ENCODE measurements at regions not wholly inside any gene's neighbourhood (a gene's known extent, or its start where the extent isn't known, plus 50 kb on each side); places are given as distances from the start of the nearest gene placed in this dataset.

DNA sequence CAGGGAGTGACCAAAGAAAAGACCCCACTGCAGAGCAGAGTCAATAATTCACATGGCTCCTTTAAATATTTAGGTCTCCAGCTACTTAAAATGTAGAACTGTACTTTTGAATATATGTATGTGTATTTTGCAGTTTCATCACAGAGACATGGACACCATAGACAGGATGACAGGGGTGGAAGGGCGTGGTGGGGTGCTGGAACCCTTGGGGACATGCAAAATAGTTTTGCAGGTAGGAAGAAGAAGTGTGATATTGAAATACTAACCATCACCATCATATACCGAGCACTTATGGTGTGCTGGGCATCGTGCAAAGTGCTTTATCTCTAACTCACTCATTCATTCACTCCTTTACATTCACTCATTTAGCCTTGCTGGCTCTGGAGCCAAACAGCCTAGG lies 72.5 kb upstream of the IGSF21 start:
- TF ChIP-seq, protein P1, sequence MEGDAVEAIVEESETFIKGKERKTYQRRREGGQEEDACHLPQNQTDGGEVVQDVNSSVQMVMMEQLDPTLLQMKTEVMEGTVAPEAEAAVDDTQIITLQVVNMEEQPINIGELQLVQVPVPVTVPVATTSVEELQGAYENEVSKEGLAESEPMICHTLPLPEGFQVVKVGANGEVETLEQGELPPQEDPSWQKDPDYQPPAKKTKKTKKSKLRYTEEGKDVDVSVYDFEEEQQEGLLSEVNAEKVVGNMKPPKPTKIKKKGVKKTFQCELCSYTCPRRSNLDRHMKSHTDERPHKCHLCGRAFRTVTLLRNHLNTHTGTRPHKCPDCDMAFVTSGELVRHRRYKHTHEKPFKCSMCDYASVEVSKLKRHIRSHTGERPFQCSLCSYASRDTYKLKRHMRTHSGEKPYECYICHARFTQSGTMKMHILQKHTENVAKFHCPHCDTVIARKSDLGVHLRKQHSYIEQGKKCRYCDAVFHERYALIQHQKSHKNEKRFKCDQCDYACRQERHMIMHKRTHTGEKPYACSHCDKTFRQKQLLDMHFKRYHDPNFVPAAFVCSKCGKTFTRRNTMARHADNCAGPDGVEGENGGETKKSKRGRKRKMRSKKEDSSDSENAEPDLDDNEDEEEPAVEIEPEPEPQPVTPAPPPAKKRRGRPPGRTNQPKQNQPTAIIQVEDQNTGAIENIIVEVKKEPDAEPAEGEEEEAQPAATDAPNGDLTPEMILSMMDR (tag by site-specific recombination; IDR thresholded peaks at IDR 0.05): no peak
- TF ChIP-seq ZNF121 (tag by site-specific recombination; IDR thresholded peaks at IDR 0.05): no peak
- TF ChIP-seq, protein P2, sequence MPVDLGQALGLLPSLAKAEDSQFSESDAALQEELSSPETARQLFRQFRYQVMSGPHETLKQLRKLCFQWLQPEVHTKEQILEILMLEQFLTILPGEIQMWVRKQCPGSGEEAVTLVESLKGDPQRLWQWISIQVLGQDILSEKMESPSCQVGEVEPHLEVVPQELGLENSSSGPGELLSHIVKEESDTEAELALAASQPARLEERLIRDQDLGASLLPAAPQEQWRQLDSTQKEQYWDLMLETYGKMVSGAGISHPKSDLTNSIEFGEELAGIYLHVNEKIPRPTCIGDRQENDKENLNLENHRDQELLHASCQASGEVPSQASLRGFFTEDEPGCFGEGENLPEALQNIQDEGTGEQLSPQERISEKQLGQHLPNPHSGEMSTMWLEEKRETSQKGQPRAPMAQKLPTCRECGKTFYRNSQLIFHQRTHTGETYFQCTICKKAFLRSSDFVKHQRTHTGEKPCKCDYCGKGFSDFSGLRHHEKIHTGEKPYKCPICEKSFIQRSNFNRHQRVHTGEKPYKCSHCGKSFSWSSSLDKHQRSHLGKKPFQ (tag by site-specific recombination; IDR thresholded peaks at IDR 0.05): no peak
